Heart right ventricle (tissue), 16 donors: ENCODE measurements at regions not wholly inside any gene's neighbourhood (a gene's known extent, or its start where the extent isn't known, plus 50 kb on each side); places are given as distances from the start of the nearest gene placed in this dataset.
"Not testable (repeated sequence)": the region's sequence is repeated elsewhere in the genome, so short reads cannot be mapped to it uniquely, and the experiment has no call there.

Experiments
- ATAC-seq, 8 donors: fragments of 200-7000 bp; cut with Tn5 transposase; one replicate each; pipeline ENCODE4 v1.9.1; 2020; ENCODE audit warnings: mild to moderate bottlenecking in 8 of 8, moderate library complexity in 8 of 8, moderate number of reproducible peaks in 1 of 8
- DNase-seq, 2 donors: peaks; one replicate each; pipeline ENCODE4 v3.0.0-alpha.2; 2020
- H3K27ac ChIP-seq, 10 donors: fragments of 200-600 bp; sonication (generic) in 2 of 10; one replicate each; pipeline versions ENCODE4 v1.5.0 to v1.8.0; 2020 to 2022; ENCODE audit warnings: mild to moderate bottlenecking in 3 of 10
- H3K27me3 ChIP-seq, 7 donors: fragments of 200-600 bp; one replicate each; pipeline ENCODE4 v1.8.0; 2021 to 2022; ENCODE audit warnings: mild to moderate bottlenecking in 2 of 7
- H3K36me3 ChIP-seq, 9 donors: fragments of 200-600 bp; sonication (generic) in 1 of 9; one replicate each; pipeline versions ENCODE4 v1.5.0 to v1.8.0; 2020 to 2022; ENCODE audit warnings: mild to moderate bottlenecking in 2 of 9
- H3K4me1 ChIP-seq, 9 donors: fragments of 200-600 bp; sonication (generic) in 1 of 9; one replicate each; pipeline versions ENCODE4 v1.5.0 to v1.8.0; 2020 to 2022; ENCODE audit warnings: mild to moderate bottlenecking in 4 of 9
- H3K4me3 ChIP-seq, 10 donors: fragments of 200-600 bp; sonication (generic) in 2 of 10; one replicate each; pipeline versions ENCODE4 v1.5.0 to v1.8.0; 2020 to 2022; ENCODE audit warnings: mild to moderate bottlenecking in 7 of 10, moderate library complexity in 2 of 10
- H3K9me3 ChIP-seq, 11 donors: fragments of 200-600 bp in 10 of 11; sonication (generic) in 2 of 11; one replicate each; pipeline versions ENCODE4 v1.5.0 to v1.8.0; 2013 to 2022; ENCODE audit warnings: mild to moderate bottlenecking in 2 of 11, control low read depth in 1 of 11, moderate library complexity in 1 of 11
- WGBS, 2 donors: extraction: QIAGEN DNeasy Blood & Tissue Kit; methylation state at CpG; one replicate each; pipeline ENCODE4 v1.1.7; 2013; ENCODE audit warnings: inconsistent platforms in 1 of 2; 5-methylcytosine and 5-hydroxymethylcytosine counted together
- intact Hi-C, 10 donors: fragments of 100-400 bp; cut with DNase I; formaldehyde crosslinking; loops; one replicate each; pipeline versions ENCODE4 v1.11.1 to v1.14.2; 2022
- TF ChIP-seq, protein P1 (sequence below), 9 donors: fragments of 200-600 bp; sonication (generic) in 2 of 9; IDR thresholded peaks; one replicate each; pipeline versions ENCODE4 v1.5.0 to v1.8.0; 2021 to 2022; ENCODE audit warnings: antibody characterized with exemption in 9 of 9, mild to moderate bottlenecking in 5 of 9, moderate library complexity in 1 of 9
- donor health status: Arrhythmogenic right ventricular cardiomyopathy.
- donor health status: ischemic (EF 13 %, LVEDD 7.1; RV severe dilation, severe dysfunction).
- donor health status: healthy with polysubstance abuse.
- donor health status: DM: no; HTN: yes; CAD: no.
- donor health status: DM: no; HTN: no; CAD: no.
- donor health status: ischemic (EF 25% LVEDD 6.9; RV normal size, moderate dysfunction).
- donor health status: ischemic (EF 25% LVEDD 5.7; RV mildly dilated, moderate dysfunction).
- donor health status: healthy.
- donor health status: DM: yes; HTN: yes; CAD: no.
- donor health status: Ischemic cardiomyopathy.
- donor health status: ischemic (EF 35%, LVEDD 5.7; RV mildly dilated, moderate dysfunction).
- donor health status: nonischemic (EF 11% LVEDD 7.7; RV severe dilation, severe dysfunction).
- donor health status: DM: yes; HTN: yes; CAD: no.
- donor health status: PGD.
- donor health status: ischemic (EF 29% LVEDD 5.4; RV normal size, mild dysfunction).
- donor health status: nonischemic (EF 23%, LVEDD 6.1; RV moderate dilation, normal function).

DNA sequence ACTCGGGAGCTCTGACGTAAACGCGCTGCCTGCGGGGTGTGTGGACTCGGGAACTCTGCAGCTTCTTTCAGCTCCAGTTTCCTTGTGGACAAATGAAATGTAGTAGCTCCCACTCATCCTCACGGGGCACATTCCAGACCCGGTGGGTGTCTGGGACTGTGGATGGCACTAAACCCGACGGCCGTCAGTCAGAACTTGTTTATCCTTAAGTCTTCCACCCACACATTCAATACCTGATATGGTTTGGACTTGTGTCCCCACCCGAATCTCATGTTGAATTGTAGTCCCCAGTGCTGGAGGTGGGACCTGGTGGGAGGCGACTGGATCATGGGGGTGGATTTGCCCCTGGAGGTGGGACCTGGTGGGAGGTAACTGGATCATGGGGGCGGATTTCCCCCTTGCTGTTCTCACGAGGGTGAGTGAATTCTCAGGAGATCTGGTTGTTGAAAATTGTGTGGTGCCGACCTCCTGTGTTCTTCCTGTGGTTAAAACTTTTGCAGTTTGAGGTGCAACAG is 81.2 kb upstream of the SNTG2 start:
- Histone ChIP-seq H3K4me3 (no peak overlapping the region), H3K36me3 (no peaks in the 10 kb centered on the region), H3K9me3 (no peaks in the 10 kb centered on the region), H3K27me3 (peaks cover 0 to 59% (median 39%) of the 10 kb centered on the region in 7 donors), H3K4me1 (no peaks in the 10 kb centered on the region), H3K27ac (no peak overlapping the region)
- ATAC-seq (no peak), DNase-seq (no peak)
- intact Hi-C loops = no loop called here
- WGBS, 2 donors = 58 to 66% methylated on average over 15 to 16 of the region's 16 CpGs
- TF ChIP-seq, protein P1, sequence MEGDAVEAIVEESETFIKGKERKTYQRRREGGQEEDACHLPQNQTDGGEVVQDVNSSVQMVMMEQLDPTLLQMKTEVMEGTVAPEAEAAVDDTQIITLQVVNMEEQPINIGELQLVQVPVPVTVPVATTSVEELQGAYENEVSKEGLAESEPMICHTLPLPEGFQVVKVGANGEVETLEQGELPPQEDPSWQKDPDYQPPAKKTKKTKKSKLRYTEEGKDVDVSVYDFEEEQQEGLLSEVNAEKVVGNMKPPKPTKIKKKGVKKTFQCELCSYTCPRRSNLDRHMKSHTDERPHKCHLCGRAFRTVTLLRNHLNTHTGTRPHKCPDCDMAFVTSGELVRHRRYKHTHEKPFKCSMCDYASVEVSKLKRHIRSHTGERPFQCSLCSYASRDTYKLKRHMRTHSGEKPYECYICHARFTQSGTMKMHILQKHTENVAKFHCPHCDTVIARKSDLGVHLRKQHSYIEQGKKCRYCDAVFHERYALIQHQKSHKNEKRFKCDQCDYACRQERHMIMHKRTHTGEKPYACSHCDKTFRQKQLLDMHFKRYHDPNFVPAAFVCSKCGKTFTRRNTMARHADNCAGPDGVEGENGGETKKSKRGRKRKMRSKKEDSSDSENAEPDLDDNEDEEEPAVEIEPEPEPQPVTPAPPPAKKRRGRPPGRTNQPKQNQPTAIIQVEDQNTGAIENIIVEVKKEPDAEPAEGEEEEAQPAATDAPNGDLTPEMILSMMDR (IDR thresholded peaks at IDR 0.05) = no peak

GRCh38 chr2:868857-869256 is 81.8 kb upstream of the SNTG2 start:
- H3K9me3 ChIP-seq, ATAC-seq, H3K4me1 ChIP-seq, DNase-seq, H3K36me3 ChIP-seq, H3K4me3 ChIP-seq, intact Hi-C loops, H3K27ac ChIP-seq: not testable (repeated sequence)
- peaks cover 0 to 61% (median 38%) of the 10 kb centered on the region in 7 donors for H3K27me3 ChIP-seq
- WGBS, 2 donors = 81 to 89% methylated on average over 37 to 44 of the region's 51 CpGs

DNA sequence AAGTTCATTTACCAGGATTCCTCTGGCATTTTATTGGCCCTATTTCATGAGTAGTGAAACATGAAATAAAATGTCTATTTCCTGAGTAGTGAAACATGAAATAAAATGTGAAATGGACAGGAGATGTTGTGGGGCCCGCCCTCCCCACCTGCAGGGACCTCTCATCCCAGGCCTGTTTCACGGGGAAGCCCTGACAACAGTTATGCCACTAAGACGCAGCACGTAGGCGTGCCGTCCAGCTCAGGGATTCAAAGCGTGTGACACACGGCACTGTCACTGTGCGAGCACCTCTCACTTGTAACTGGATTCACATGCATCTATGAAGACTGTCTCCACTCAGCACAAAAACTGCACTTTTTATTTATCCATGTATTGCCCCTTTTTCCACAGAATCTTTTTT is 83.4 kb upstream of the SNTG2 start:
- H3K4me1 ChIP-seq = no peaks in the 10 kb centered on the region
- peaks cover 0 to 68% (median 41%) of the 10 kb centered on the region in 7 donors for H3K27me3 ChIP-seq
- no peak for DNase-seq
- TF ChIP-seq, protein P1 (IDR thresholded peaks at IDR 0.05) = no peak
- intact Hi-C loops = no loop called here
- no peak overlapping the region for H3K4me3 ChIP-seq
- H3K9me3 ChIP-seq = no peaks in the 10 kb centered on the region
- 68 to 79% methylated on average over 9 of the region's 9 CpGs for WGBS, 2 donors
- no peak overlapping the region for H3K27ac ChIP-seq
- H3K36me3 ChIP-seq = no peaks in the 10 kb centered on the region
- ATAC-seq = no peak

DNA sequence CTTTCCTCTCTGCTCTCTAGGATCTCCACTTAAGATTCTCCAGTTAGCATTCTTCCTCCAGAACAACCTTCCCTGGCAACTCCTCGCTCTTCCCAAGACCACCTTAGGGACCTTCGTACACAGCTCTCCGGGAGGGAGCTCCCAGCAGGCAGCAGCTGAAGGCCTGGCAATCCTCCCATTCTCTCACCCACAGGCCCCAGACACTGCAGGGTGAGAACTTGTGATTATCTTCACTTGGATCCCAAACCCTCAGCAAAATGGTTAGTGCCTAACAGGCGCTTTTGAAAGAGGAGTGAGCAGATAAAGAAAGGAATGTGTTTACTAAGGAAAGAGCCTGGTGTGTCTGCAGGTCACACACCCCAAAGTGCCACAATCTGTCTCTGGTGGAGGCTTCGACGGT is 83.8 kb upstream of the SNTG2 start:
- WGBS, 2 donors = 31 to 47% methylated on average over 6 of the region's 6 CpGs
- Histone ChIP-seq H3K4me1 (no peaks in the 10 kb centered on the region), H3K36me3 (no peaks in the 10 kb centered on the region), H3K27me3 (peaks cover 0 to 69% (median 41%) of the 10 kb centered on the region in 7 donors), H3K4me3 (no peak overlapping the region), H3K27ac (no peak overlapping the region), H3K9me3 (no peaks in the 10 kb centered on the region)
- DNase-seq (no peak), ATAC-seq (no peak)
- TF ChIP-seq, protein P1 (IDR thresholded peaks at IDR 0.05) = no peak
- intact Hi-C loops = no loop called here

- 56 to 66% methylated on average over 15 of the region's 15 CpGs for WGBS, 2 donors
- H3K9me3 ChIP-seq = no peaks in the 10 kb centered on the region
- H3K27me3 ChIP-seq = peaks cover 0 to 62% (median 41%) of the 10 kb centered on the region in 7 donors
- no peaks in the 10 kb centered on the region for H3K36me3 ChIP-seq
- H3K4me3 ChIP-seq = no peak overlapping the region
- intact Hi-C loops = no loop called here
- H3K4me1 ChIP-seq = no peaks in the 10 kb centered on the region
- H3K27ac ChIP-seq = no peak overlapping the region
- ATAC-seq (peak in 5 of 8 donors; percentile 41 to 80 (median 56)), DNase-seq (peak; percentile 35 to 59)
- TF ChIP-seq, protein P1 (IDR thresholded peaks at IDR 0.05) = no peak
Measured at GRCh38 chr2:866009-866680, 84.5 kb upstream of the SNTG2 start.
